Caco-2 (cell line): ENCODE measurements at regions not wholly inside any gene's neighbourhood (a gene's known extent, or its start where the extent isn't known, plus 50 kb on each side); places are given as distances from the start of the nearest gene placed in this dataset.
"Not testable (repeated sequence)": the region's sequence is repeated elsewhere in the genome, so short reads cannot be mapped to it uniquely, and the experiment has no call there.

Source experiments
- BruUV-seq: library from RNA; stranded (reverse); fragments of 400-500 nt; replicated peaks from 2 replicates; lab custom pipeline; 2021; lab: Mats Ljungman, UMichigan
- CTCF ChIA-PET: fragments of 300-600 bp; sonication (Branson Sonifier 250); formaldehyde crosslinking; loops from one replicate; lab custom pipeline; 2022; ENCODE audit warnings: antibody characterized with exemption; lab: Charles Lee
- POLR2A ChIA-PET: fragments of 300-600 bp; sonication (Branson Sonifier 250); formaldehyde crosslinking; loops from one replicate; lab custom pipeline; 2022; ENCODE audit warnings: antibody characterized with exemption; lab: Charles Lee
- DNase-seq, 2 experiments: peaks; one replicate each; pipeline versions ENCODE4 v3.0.0 to v3.0.0-alpha.2; 2020 to 2022
- H3K27me3 ChIP-seq: replicated peaks from 2 replicates; pipeline ENCODE4 v1.6.0; 2011; ENCODE audit warnings: low read length; ENCODE audit not compliant: control insufficient read depth, insufficient read depth
- H3K36me3 ChIP-seq: 2 replicates; pipeline ENCODE4 v1.5.1; 2011; ENCODE audit warnings: low read length; ENCODE audit not compliant: control insufficient read depth, insufficient read depth
- H3K4me1 ChIP-seq: fragments of 250-450 bp; sonication (Bioruptor Pico); 2 replicates; pipeline ENCODE4 v1.5.1; 2020; ENCODE audit warnings: mild to moderate bottlenecking
- H3K4me3 ChIP-seq: 2 replicates; pipeline ENCODE4 v1.5.1; 2011; ENCODE audit warnings: low read depth, mild to moderate bottlenecking, control low read depth, low read length
- H3K9me3 ChIP-seq: fragments of 250-450 bp; sonication (Bioruptor Pico); 2 replicates; pipeline ENCODE4 v1.5.1; 2020; ENCODE audit warnings: mild to moderate bottlenecking, moderate library complexity
- H3K27ac Mint-ChIP-seq: one replicate; pipeline ENCODE4 v1.8.0; 2022; ENCODE audit warnings: mixed read lengths; ENCODE audit not compliant: unreplicated experiment
- H3K27me3 Mint-ChIP-seq: one replicate; pipeline ENCODE4 v1.8.0; 2022; ENCODE audit warnings: mixed read lengths; ENCODE audit not compliant: insufficient read depth, unreplicated experiment
- H3K36me3 Mint-ChIP-seq: one replicate; pipeline ENCODE4 v1.8.0; 2022; ENCODE audit warnings: mild to moderate bottlenecking, mixed read lengths; ENCODE audit not compliant: insufficient read depth, unreplicated experiment
- H3K4me1 Mint-ChIP-seq: one replicate; pipeline ENCODE4 v1.8.0; 2022; ENCODE audit warnings: low read depth, mixed read lengths; ENCODE audit not compliant: unreplicated experiment
- H3K4me3 Mint-ChIP-seq: one replicate; pipeline ENCODE4 v1.8.0; 2022; ENCODE audit warnings: mild to moderate bottlenecking, moderate library complexity, mixed read lengths; ENCODE audit not compliant: unreplicated experiment
- H3K9me3 Mint-ChIP-seq: one replicate; pipeline ENCODE4 v1.8.0; 2022; ENCODE audit warnings: mixed read lengths; ENCODE audit not compliant: unreplicated experiment
- intact Hi-C: fragments of 100-400 bp; cut with micrococcal nuclease; formaldehyde crosslinking; loops from one replicate; pipeline ENCODE4 v1.10.0; 2022; ENCODE audit not compliant: unreplicated experiment
- TF ChIP-seq, protein P1 (sequence below), 2 experiments: fragments of 200-600 bp in 1 of 2; IDR thresholded peaks; 1 replicate in 1 of 2; 2 replicates in 1 of 2; pipeline versions ENCODE4 v1.5.1 to v1.8.0; 2011 to 2022; ENCODE audit warnings: antibody characterized with exemption in 1 of 2, control low read depth in 1 of 2, inconsistent platforms in 1 of 2, low read depth in 1 of 2, low read length in 1 of 2, mild to moderate bottlenecking in 1 of 2, moderate library complexity in 1 of 2; ENCODE audit not compliant: insufficient read depth in 1 of 2, severe bottlenecking in 1 of 2, unreplicated experiment in 1 of 2

DNA sequence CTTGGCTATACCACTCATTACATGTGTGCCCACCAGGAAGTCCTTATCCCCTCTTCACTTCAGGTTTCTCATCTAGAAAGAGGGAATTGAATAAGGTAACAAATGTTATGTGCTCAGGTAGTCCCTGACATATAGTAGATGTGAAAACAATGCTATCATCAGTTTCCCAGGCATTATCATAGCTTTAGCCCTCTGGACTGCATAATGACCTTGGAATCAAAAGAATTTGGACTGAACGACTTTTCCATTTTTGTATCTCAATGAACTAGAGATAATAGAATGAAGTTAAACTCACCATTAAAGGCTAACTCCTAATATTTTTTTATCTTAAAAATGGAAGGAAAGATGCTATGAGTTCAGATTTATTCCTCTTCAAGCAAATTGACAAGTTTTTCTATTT is 304.1 kb upstream of the USP24 start:
- Mint-ChIP-seq H3K36me3 (no peaks in the 10 kb centered on the region), H3K27ac (no peak overlapping the region), H3K4me3 (no peak overlapping the region), H3K9me3 (peaks cover 18% of the 10 kb centered on the region), H3K27me3 (no peaks in the 10 kb centered on the region), H3K4me1 (no peaks in the 10 kb centered on the region)
- BruUV-seq, result no TSS peak
- Histone ChIP-seq H3K4me3 (no peak overlapping the region), H3K4me1 (no peaks in the 10 kb centered on the region), H3K9me3 (no peaks in the 10 kb centered on the region), H3K36me3 (no peaks in the 10 kb centered on the region), H3K27me3 (no peaks in the 10 kb centered on the region)
- ChIA-PET CTCF (no interaction called here), POLR2A (no interaction called here)
- intact Hi-C loops, result no loop called here
- DNase-seq, result no peak
- TF ChIP-seq, protein P1, sequence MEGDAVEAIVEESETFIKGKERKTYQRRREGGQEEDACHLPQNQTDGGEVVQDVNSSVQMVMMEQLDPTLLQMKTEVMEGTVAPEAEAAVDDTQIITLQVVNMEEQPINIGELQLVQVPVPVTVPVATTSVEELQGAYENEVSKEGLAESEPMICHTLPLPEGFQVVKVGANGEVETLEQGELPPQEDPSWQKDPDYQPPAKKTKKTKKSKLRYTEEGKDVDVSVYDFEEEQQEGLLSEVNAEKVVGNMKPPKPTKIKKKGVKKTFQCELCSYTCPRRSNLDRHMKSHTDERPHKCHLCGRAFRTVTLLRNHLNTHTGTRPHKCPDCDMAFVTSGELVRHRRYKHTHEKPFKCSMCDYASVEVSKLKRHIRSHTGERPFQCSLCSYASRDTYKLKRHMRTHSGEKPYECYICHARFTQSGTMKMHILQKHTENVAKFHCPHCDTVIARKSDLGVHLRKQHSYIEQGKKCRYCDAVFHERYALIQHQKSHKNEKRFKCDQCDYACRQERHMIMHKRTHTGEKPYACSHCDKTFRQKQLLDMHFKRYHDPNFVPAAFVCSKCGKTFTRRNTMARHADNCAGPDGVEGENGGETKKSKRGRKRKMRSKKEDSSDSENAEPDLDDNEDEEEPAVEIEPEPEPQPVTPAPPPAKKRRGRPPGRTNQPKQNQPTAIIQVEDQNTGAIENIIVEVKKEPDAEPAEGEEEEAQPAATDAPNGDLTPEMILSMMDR (IDR thresholded peaks at IDR 0.05; ENCODE audit: insufficient read depth in 1 of 2, low read depth in 1 of 2, low read length in 1 of 2, severe bottlenecking in 1 of 2, unreplicated experiment in 1 of 2), result no peak

DNA sequence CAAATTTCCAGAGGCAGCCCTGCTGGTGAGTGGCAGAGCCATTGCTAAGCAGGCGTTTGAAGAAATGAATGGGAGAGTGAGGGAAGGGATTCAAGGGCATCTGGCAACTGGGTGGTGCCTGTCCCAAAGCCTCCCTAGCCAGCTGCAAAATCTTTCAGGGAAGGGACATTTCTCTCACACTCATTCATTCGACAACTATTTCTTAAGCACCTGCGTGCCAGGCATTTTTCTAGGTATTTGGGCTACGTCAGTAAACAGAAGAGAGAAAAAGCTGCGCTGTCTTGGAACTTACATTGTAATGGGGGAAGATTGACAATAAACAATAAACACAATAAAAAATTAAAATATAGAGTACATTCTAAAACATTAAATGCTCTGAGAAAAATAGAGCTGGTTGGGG is 301.9 kb upstream of the USP24 start:
- Histone ChIP-seq H3K4me3 (no peak overlapping the region), H3K27me3 (no peaks in the 10 kb centered on the region), H3K36me3 (no peaks in the 10 kb centered on the region), H3K4me1 (no peaks in the 10 kb centered on the region), H3K9me3 (no peaks in the 10 kb centered on the region)
- Mint-ChIP-seq H3K4me1 (no peaks in the 10 kb centered on the region), H3K27me3 (no peaks in the 10 kb centered on the region), H3K27ac (no peak overlapping the region), H3K4me3 (no peak overlapping the region), H3K9me3 (peaks cover 18% of the 10 kb centered on the region), H3K36me3 (no peaks in the 10 kb centered on the region)
- no TSS peak for BruUV-seq
- ChIA-PET POLR2A (no interaction called here), CTCF (no interaction called here)
- no peak for DNase-seq
- intact Hi-C loops, result no loop called here
- TF ChIP-seq, protein P1 (IDR thresholded peaks at IDR 0.05; ENCODE audit: insufficient read depth in 1 of 2, low read depth in 1 of 2, low read length in 1 of 2, severe bottlenecking in 1 of 2, unreplicated experiment in 1 of 2), result no peak

DNA sequence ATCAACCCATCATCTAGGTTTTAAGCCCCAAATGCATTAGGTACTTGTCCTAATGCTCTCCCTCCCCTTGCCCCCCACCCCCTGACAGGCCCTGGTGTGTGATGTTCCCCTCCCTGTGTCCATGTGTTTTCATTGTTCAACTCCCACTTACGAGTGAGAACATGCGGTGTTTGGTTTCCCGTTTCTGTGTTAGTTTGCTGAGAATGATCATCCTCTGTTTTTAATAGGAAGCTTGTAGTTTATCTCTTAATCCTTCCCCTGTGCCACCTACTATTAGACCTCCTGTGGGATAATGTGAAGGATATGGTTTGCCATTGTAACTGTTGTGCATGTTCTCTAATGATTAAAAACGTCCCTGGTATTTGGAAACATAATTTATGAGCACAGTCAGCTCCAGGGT is 299.4 kb upstream of the USP24 start:
- BruUV-seq, POLR2A ChIA-PET, H3K27me3 Mint-ChIP-seq, H3K9me3 ChIP-seq, CTCF ChIA-PET, H3K27ac Mint-ChIP-seq, H3K4me3 ChIP-seq, H3K27me3 ChIP-seq, H3K4me3 Mint-ChIP-seq, H3K4me1 Mint-ChIP-seq, H3K36me3 Mint-ChIP-seq, DNase-seq, H3K4me1 ChIP-seq, intact Hi-C loops, H3K36me3 ChIP-seq: not testable (repeated sequence)
- peaks cover 18% of the 10 kb centered on the region for H3K9me3 Mint-ChIP-seq

DNA sequence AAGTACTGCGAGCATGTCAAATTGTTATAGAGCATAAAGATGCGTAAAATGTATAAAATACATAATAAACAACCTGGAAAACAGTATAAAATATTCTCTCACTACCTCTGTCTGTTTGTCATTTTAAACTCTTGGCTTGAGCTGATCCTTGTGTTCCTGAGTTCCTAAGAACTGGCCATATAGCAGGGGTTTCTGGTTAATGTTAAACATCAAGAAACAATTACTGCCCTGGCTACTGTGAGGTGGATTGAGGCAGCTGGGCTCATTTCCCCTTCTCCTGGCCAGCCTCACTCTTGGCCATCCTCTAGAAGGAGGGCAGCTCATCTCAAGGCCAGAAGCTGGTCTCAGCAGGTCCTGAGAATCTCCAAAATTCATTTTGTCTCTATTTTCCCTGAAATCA is 297.3 kb upstream of the USP24 start:
- H3K27me3 ChIP-seq, result no peaks in the 10 kb centered on the region
- Mint-ChIP-seq H3K36me3 (no peaks in the 10 kb centered on the region), H3K4me3 (no peak overlapping the region), H3K9me3 (peaks cover under 1% of the 10 kb centered on the region), H3K27me3 (no peaks in the 10 kb centered on the region), H3K4me1 (peaks cover 5% of the 10 kb centered on the region), H3K27ac (no peak overlapping the region)
- ChIA-PET CTCF (interaction anchor here (0.6 kb wide), 1 partner anchor 22 kb away, joined by 3 read pairs; no protein-coding TSS in a partner anchor), POLR2A (no interaction called here)
- intact Hi-C loops, result no loop called here
- no peaks in the 10 kb centered on the region for H3K36me3 ChIP-seq
- H3K4me3 ChIP-seq, result no peak overlapping the region
- H3K4me1 ChIP-seq, result no peaks in the 10 kb centered on the region
- no TSS peak for BruUV-seq
- H3K9me3 ChIP-seq, result no peaks in the 10 kb centered on the region
- DNase-seq, result no peak
- TF ChIP-seq, protein P1 (IDR thresholded peaks at IDR 0.05; ENCODE audit: insufficient read depth in 1 of 2, low read depth in 1 of 2, low read length in 1 of 2, severe bottlenecking in 1 of 2, unreplicated experiment in 1 of 2), result no peak
